Ishikawa (cell line): ENCODE measurements at regions not wholly inside any gene's neighbourhood (a gene's known extent, or its start where the extent isn't known, plus 50 kb on each side); places are given as distances from the start of the nearest gene placed in this dataset.

Experiments
- CREB1 ChIP-seq: IDR thresholded peaks from 2 replicates; pipeline ENCODE4 v1.6.1; 2012; ENCODE audit warnings: low read depth
- EGR1 ChIP-seq: IDR thresholded peaks from 2 replicates; pipeline ENCODE4 v1.6.1; 2012
- EP300 ChIP-seq: IDR thresholded peaks from 2 replicates; pipeline ENCODE4 v1.6.1; 2012; ENCODE audit warnings: borderline replicate concordance
- FOXM1 ChIP-seq: IDR thresholded peaks from 2 replicates; pipeline ENCODE4 v1.6.1; 2012; ENCODE audit warnings: low read depth, borderline replicate concordance
- RAD21 ChIP-seq: IDR thresholded peaks from 2 replicates; pipeline ENCODE4 v1.6.1; 2012; ENCODE audit warnings: low read depth
- TAF1 ChIP-seq: IDR thresholded peaks from 2 replicates; pipeline ENCODE4 v1.6.1; 2012; ENCODE audit warnings: low read depth, mild to moderate bottlenecking
- TEAD4 ChIP-seq: IDR thresholded peaks from 2 replicates; pipeline ENCODE4 v1.6.1; 2012
- YY1 ChIP-seq: IDR thresholded peaks from 2 replicates; pipeline ENCODE4 v1.6.1; 2012; ENCODE audit warnings: low read depth
- TF ChIP-seq, protein P1 (sequence below): IDR thresholded peaks from 2 replicates; pipeline ENCODE4 v1.6.1; 2012

DNA sequence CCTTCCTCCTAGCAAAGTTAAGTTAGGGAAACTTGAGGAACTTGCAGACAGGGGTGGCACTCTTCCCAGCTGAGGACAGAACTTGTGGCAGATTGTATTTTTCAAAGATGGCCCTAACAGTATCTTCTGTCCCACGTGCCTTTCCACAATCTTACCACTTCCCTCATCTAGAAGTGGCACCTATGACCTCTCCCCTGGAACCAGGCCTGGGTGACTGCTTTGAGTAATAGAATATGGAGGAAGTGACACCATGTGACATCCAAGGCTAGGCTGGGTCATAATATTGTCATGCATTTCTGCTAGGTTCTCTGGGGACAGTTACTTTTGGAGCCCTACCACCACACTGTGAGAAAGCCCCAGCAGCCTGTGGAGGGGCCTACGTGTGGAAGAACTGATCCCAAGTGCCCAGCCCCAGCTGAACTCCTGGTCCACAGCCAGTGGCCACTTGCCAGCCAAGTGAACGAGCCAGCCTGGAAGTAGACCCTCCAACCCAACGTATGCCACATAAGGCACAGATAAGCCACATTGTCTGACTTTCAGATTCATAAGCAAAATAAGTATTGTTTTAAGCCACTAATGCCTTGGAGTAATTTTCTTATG lies 193.7 kb downstream of the PTPN20 start:
- TF ChIP-seq FOXM1 (no peak), RAD21 (no peak), TEAD4 (no peak), CREB1 (no peak), EGR1 (no peak), EP300 (no peak), TAF1 (no peak), YY1 (no peak)
- TF ChIP-seq, protein P1, sequence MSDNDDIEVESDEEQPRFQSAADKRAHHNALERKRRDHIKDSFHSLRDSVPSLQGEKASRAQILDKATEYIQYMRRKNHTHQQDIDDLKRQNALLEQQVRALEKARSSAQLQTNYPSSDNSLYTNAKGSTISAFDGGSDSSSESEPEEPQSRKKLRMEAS = no peak
